GM19099 (cell line): ENCODE measurements at regions not wholly inside any gene's neighbourhood (a gene's known extent, or its start where the extent isn't known, plus 50 kb on each side); places are given as distances from the start of the nearest gene placed in this dataset.

Source experiments
- POLR2A ChIP-seq: IDR thresholded peaks from 3 replicates; pipeline ENCODE4 v1.6.1; 2011; ENCODE audit warnings: low read depth; ENCODE audit not compliant: insufficient read length; ENCODE audit errors: extremely low read depth

GRCh38 chr1:234743791-234744611 lies 134.0 kb upstream of the IRF2BP2 start:
- TF ChIP-seq POLR2A = no peak

- no peak for TF ChIP-seq POLR2A
Measured at GRCh38 chr1:234742622-234743021, 132.6 kb upstream of the IRF2BP2 start.

DNA sequence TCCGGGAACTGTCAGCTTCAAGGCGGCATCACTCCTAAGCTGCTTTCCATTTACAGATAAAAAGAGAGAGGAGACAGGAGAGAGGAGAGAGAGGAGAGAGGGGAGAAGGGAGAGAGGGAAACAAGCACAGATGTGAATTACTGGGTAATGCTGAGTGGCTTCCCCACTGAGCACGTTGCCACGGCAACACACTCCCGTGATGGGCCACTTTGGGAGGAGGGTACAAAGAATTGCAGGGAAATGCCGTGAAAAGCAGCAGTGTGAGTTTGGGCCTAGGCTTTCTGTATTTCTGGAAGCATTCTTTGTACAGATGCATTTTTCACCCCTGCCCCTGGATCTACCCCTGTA lies 128.0 kb upstream of the IRF2BP2 start:
- no peak for TF ChIP-seq POLR2A

- TF ChIP-seq POLR2A = no peak
Measured at GRCh38 chr1:234735916-234736315, 125.9 kb upstream of the IRF2BP2 start.

DNA sequence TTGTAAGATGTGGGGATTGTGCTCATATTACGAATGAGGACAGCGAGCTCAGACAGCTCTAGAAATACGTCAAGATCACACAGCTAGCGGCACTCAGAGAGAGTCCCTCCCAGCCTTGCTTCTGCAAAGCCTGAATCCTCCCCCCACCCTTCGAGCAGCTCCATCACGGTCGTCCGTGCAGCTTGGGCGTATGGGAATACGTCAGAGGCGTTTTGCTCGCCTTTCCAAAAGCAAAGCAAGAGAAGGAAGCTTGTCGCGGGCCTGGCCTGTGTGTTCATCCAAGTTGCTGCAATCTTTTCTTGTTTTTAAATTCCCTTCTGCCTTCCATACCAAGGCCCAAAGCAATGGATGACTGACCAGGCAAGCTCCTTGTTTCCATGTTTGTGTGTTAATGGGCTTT lies 125.5 kb upstream of the IRF2BP2 start:
- TF ChIP-seq POLR2A = no peak

- TF ChIP-seq POLR2A = no peak
Measured at GRCh38 chr1:234734869-234735268, 124.9 kb upstream of the IRF2BP2 start.

GRCh38 chr1:234734412-234734835 lies 124.4 kb upstream of the IRF2BP2 start:
- TF ChIP-seq POLR2A = no peak

GRCh38 chr1:234733427-234733826 lies 123.4 kb upstream of the IRF2BP2 start:
- no peak for TF ChIP-seq POLR2A

DNA sequence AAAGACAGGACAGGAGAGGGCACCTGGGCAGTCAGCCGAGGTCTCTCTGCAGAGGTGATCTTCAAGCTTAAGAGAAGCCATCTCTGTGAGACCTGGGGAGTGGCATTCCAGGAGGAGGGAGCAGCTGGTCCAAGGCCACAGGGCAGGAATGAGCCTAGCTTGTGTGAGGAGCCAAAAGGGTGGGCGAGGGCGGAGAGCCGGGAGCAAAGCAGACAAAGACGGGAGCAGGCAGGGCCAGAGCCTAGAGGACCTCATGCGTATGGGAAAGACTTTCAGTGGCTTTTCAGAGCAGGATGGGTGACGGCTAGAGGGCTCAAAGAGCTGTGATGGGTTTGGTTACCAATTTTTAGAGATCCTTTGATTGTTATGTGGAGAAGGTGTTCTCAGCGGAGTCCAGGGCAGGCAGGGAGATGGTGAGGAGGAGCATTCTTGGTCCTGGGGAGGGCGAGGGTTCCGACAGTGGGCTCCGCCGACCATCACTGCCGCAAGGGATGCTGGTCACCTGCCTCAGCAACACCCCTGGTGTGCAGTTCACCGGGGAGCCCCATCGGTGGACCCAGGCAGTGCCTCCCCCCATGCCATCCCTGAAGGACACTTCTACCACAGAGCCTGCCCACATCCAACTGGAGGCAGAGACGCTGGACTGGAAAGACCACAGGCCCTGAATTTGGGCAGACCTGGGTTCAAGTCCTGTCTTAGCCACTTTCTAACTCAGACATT lies 122.9 kb upstream of the IRF2BP2 start:
- TF ChIP-seq POLR2A = no peak

GRCh38 chr1:234732260-234732659 lies 122.3 kb upstream of the IRF2BP2 start:
- TF ChIP-seq POLR2A = no peak

DNA sequence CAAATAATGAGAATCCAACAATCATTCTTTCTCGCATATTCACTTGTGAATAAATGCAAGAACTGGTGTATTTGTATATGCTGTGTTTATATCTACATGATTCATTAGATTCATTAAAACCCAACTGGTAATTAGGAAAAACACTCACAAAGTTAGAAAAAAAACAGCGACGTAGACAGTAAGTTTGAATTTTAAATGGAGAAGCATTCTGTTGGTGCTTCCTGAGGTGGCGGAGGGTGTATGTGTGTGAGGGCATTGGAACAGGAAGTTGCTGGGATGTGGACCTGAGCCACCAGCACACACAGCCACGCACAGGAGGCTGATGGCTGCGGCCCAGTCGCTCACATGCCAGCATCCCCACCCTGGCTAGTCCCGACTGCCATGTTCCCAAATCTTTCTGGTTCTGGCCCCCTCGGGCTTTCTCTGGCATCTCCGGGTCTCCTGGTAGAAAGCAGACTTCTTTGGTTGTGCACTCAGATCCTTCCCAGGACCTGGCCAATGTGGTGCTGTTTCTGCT lies 121.6 kb upstream of the IRF2BP2 start:
- TF ChIP-seq POLR2A = no peak

DNA sequence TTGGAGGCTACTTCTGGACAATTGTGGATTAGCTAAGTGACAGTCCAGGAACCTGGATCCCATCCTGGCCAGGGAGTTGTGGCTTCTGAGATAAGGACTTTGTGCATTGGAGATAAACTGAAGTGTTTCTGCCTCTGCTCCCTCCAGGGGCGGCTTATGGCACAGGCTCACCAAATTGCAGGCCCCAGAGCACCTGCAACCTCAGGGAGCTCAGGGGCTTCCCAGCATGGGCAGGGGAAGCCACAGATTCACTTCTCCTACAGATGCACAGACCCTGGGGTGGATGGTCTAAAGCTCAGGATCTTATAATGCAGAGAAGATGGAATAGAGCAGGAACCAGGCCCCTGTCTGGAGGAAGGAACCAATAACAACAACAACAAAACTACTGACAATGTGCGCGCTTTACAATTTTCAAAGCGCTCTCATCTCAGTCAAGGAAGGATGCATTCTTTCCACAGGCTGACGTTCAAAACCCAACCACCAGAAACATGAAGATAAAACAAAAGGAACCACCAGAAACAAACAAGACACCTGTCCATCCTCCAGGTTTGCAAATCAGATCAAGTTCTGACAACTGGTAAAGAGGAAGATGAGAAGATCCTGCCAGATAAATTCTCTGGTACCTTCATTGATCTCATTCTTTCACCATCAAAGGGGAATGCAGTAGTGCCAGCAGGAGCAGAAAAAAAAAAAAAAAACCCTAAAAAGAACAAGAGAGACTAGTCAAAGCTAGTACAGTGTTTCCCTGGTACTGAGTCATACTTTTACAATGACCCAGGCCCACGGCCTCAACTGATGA lies 121.0 kb upstream of the IRF2BP2 start:
- no peak for TF ChIP-seq POLR2A

- TF ChIP-seq POLR2A = no peak
Measured at GRCh38 chr1:234730475-234730769, 120.4 kb upstream of the IRF2BP2 start.

DNA sequence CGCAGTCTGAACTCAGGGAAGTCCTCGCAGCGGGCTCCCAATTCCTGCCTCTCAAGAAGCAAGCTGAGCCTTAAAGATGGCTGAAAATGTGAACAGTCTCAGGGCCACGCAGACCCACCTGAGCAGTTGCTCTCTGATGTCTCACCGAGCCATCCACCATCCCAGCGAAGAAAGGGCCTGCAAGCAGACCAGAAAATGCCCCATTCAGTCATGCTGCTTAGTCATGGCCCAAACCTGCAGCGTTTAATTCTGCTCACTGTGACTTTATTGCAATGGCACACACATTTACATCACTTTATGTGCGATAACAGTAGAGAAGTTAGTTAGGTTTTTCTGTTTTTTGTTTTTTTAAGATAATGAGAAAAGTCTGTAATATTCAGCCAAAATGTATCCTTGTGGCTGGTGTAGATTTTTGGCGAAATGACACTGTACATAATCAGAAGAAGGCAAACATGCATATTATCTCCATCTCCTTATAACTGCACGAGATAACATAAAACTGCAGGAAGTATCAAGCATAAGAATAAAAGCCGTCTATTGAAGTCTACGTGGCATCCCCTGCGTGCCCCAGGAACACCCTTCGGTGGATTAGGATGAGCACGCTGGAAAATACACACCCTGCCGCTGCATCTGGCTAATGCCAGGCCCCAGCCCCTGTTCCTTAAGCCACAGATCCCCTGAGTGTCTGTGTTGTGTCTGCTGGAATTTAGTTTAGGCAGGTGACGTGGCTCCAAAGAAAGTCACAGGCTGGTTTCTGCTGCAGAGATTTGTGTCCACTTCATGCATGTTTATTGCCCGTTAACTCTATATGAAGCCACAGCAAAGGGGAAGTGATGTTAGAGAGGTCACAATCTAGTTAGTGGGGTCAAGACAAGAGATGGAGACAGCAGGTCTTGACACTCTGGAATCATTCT lies 119.8 kb upstream of the IRF2BP2 start:
- no peak for TF ChIP-seq POLR2A
